ENCODE measurements at regions not wholly inside any gene's neighbourhood (a gene's known extent, or its start where the extent isn't known, plus 50 kb on each side); places are given as distances from the start of the nearest gene placed in this dataset.

GRCh38 chr17:79452706-79453105, 158.1 kb downstream of the RBFOX3 start:
- TF ChIP-seq POLR2A (IDR thresholded peaks at IDR 0.05; ENCODE audit: low read length) (no peak), EP300 (IDR thresholded peaks at IDR 0.05) (no peak), CHD4 (IDR thresholded peaks at IDR 0.05; ENCODE audit: borderline replicate concordance) (no peak), CEBPB (IDR thresholded peaks at IDR 0.05) (no peak), CTCF (IDR thresholded peaks at IDR 0.05) (no peak), ZFP36 (IDR thresholded peaks at IDR 0.05; ENCODE audit: borderline replicate concordance, partially characterized antibody) (no peak), PBX3 (IDR thresholded peaks at IDR 0.05) (no peak), NPAS2 (CRISPR knock-in tag; IDR thresholded peaks at IDR 0.05; ENCODE audit: borderline replicate concordance) (no peak), SMC3 (IDR thresholded peaks at IDR 0.05) (no peak), ELK1 (IDR thresholded peaks at IDR 0.05; ENCODE audit: low read depth, low read length) (no peak)

Measured in A549 (cell line).